Muscle of arm (tissue), 1 donor: ENCODE measurements at regions not wholly inside any gene's neighbourhood (a gene's known extent, or its start where the extent isn't known, plus 50 kb on each side); places are given as distances from the start of the nearest gene placed in this dataset.
"Not testable (repeated sequence)": the region's sequence is repeated elsewhere in the genome, so short reads cannot be mapped to it uniquely, and the experiment has no call there.

Source experiments
- DNase-seq: peaks from one replicate; pipeline ENCODE4 v3.0.0-alpha.2; 2013

GRCh38 chr4:94152466-94152865 lies 55.2 kb upstream of the SMARCAD1 start:
- DNase-seq, result no peak

- not testable (repeated sequence) for DNase-seq
Measured at GRCh38 chr4:94155404-94155803, 52.3 kb upstream of the SMARCAD1 start.

DNA sequence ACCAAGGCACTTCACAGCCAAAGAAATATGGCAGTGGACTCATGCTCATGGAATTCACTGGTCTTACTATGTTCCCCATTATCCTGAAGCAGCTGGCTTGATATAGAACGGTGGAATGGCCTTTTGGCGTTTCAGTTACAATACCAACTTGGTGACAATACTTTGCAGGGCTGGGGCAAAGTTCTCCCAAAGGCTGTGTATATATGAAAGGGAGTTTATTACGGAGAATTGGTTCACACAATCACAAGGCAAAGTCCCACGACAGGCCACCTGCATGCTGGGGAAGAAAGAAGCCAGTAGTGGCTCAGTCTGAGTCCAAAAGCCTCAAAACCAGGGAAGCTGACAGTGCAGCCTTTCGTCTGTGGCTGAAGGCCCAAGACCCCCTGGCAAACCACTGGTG lies 50.8 kb upstream of the SMARCAD1 start:
- no peak for DNase-seq
